HG03060 (cell line): ENCODE measurements at regions not wholly inside any gene's neighbourhood (a gene's known extent, or its start where the extent isn't known, plus 50 kb on each side); places are given as distances from the start of the nearest gene placed in this dataset.
"Not testable (repeated sequence)": the region's sequence is repeated elsewhere in the genome, so short reads cannot be mapped to it uniquely, and the experiment has no call there.

Experiments
- ATAC-seq: cut with Tn5 transposase; IDR thresholded peaks from one replicate; pipeline ENCODE4 v1.9.1; 2021; ENCODE audit warnings: low read depth, moderate number of reproducible peaks; ENCODE audit not compliant: unreplicated experiment

- ATAC-seq, result no peak
Observed at GRCh38 chr6:164751395-164751794, 558.0 kb downstream of the C6orf118 start.

- no peak for ATAC-seq
Observed at GRCh38 chr6:164750128-164750527, 559.3 kb downstream of the C6orf118 start.

GRCh38 chr6:164749221-164750064 is 560.0 kb downstream of the C6orf118 start:
- no peak for ATAC-seq

GRCh38 chr6:164744301-164744700 is 565.1 kb downstream of the C6orf118 start:
- ATAC-seq, result no peak

- ATAC-seq, result no peak
Observed at GRCh38 chr6:164741938-164742451, 567.4 kb downstream of the C6orf118 start.

GRCh38 chr6:164736090-164736489 is 573.3 kb downstream of the C6orf118 start:
- not testable (repeated sequence) for ATAC-seq

GRCh38 chr6:164731539-164731938 is 577.9 kb downstream of the C6orf118 start:
- no peak for ATAC-seq

GRCh38 chr6:164721460-164721859 is 587.9 kb downstream of the C6orf118 start:
- ATAC-seq, result no peak

GRCh38 chr6:164700497-164700896 is 608.9 kb downstream of the C6orf118 start:
- ATAC-seq, result no peak

- ATAC-seq, result no peak
Observed at GRCh38 chr6:164695896-164696295, 613.5 kb downstream of the C6orf118 start.

- ATAC-seq, result no peak
Observed at GRCh38 chr6:164694386-164694785, 615.0 kb downstream of the C6orf118 start.

- ATAC-seq, result no peak
Observed at GRCh38 chr6:164693944-164694343, 615.5 kb downstream of the C6orf118 start.

GRCh38 chr6:164692772-164693510 is 616.5 kb downstream of the C6orf118 start:
- no peak for ATAC-seq

- no peak for ATAC-seq
Observed at GRCh38 chr6:164690702-164691500, 618.5 kb downstream of the C6orf118 start.

- no peak for ATAC-seq
Observed at GRCh38 chr6:164690241-164690640, 619.2 kb downstream of the C6orf118 start.

GRCh38 chr6:164665328-164665727 is 644.1 kb downstream of the C6orf118 start:
- ATAC-seq, result no peak

- no peak for ATAC-seq
Observed at GRCh38 chr6:164663634-164664033, 645.8 kb downstream of the C6orf118 start.

- no peak for ATAC-seq
Observed at GRCh38 chr6:164661716-164662115, 647.7 kb downstream of the C6orf118 start.

GRCh38 chr6:164660781-164661180 is 648.6 kb downstream of the C6orf118 start:
- ATAC-seq, result no peak

- no peak for ATAC-seq
Observed at GRCh38 chr6:164640956-164641355, 668.4 kb downstream of the C6orf118 start.
